Neural cell (in vitro differentiated cells): ENCODE measurements at regions not wholly inside any gene's neighbourhood (a gene's known extent, or its start where the extent isn't known, plus 50 kb on each side); places are given as distances from the start of the nearest gene placed in this dataset.

ENCODE experiments used
- H2AFZ ChIP-seq: fragments of 200-600, 300-800 bp; sonication (generic), shearing (Covaris generic); 2 replicates; pipeline ENCODE4 v1.6.0; 2014; ENCODE audit warnings: low read depth, mild to moderate bottlenecking, antibody characterized with exemption, low read length, moderate library complexity
- H3F3A ChIP-seq: fragments of 200-600 bp; shearing (Covaris generic); 2 replicates; pipeline ENCODE4 v1.6.1; 2016; ENCODE audit warnings: mild to moderate bottlenecking, moderate library complexity, mixed read lengths, antibody characterized with exemption, low read length; ENCODE audit not compliant: insufficient read depth, poor library complexity, severe bottlenecking
- H3K27ac ChIP-seq: fragments of 200-600, 300-800 bp; sonication (generic), shearing (Covaris generic); 2 replicates; pipeline ENCODE4 v1.5.1; 2014; ENCODE audit warnings: mild to moderate bottlenecking, low read length, moderate library complexity
- H3K27me3 ChIP-seq: fragments of 300-800, 200-600 bp; sonication (generic), shearing (Covaris generic); 2 replicates; pipeline ENCODE4 v1.6.0; 2014; ENCODE audit warnings: mild to moderate bottlenecking, low read depth, low read length, moderate library complexity; ENCODE audit not compliant: insufficient read depth
- H3K36me3 ChIP-seq: fragments of 300-800, 200-600 bp; sonication (generic), shearing (Covaris generic); 2 replicates; pipeline ENCODE4 v1.5.1; 2014; ENCODE audit warnings: mild to moderate bottlenecking, antibody characterized with exemption, low read length, moderate library complexity; ENCODE audit not compliant: insufficient read depth
- H3K4me2 ChIP-seq: fragments of 300-800, 200-600 bp; sonication (generic), shearing (Covaris generic); 2 replicates; pipeline ENCODE4 v1.6.0; 2014; ENCODE audit warnings: mild to moderate bottlenecking, low read length
- H3K4me3 ChIP-seq: fragments of 300-800, 200-600 bp; sonication (generic), shearing (Covaris generic); 2 replicates; pipeline ENCODE4 v1.5.1; 2014; ENCODE audit warnings: mild to moderate bottlenecking, low read length, moderate library complexity
- H3K79me2 ChIP-seq: fragments of 200-600 bp; shearing (Covaris generic); replicated peaks from 2 replicates; pipeline ENCODE4 v1.6.0; 2014; ENCODE audit warnings: mild to moderate bottlenecking, low read length, moderate library complexity; ENCODE audit not compliant: insufficient read depth
- H3K9ac ChIP-seq: fragments of 300-800, 200-600 bp; sonication (generic), shearing (Covaris generic); 2 replicates; pipeline ENCODE4 v1.6.1; 2016; ENCODE audit warnings: mild to moderate bottlenecking, low read length, mixed read lengths
- H3K9me2 ChIP-seq: fragments of 200-600 bp; shearing (Covaris generic); 2 replicates; pipeline ENCODE4 v1.6.1; 2016; ENCODE audit warnings: mild to moderate bottlenecking, low read length, mixed read lengths; ENCODE audit not compliant: insufficient read depth
- H3K9me3 ChIP-seq: fragments of 200-600, 300-800 bp; sonication (generic), shearing (Covaris generic); 2 replicates; pipeline ENCODE4 v1.6.1; 2016; ENCODE audit warnings: mild to moderate bottlenecking, mixed run types, low read length, moderate library complexity, mixed read lengths
- H4K20me1 ChIP-seq: fragments of 200-600 bp; shearing (Covaris generic); 2 replicates; pipeline ENCODE4 v1.6.1; 2016; ENCODE audit warnings: mild to moderate bottlenecking, mixed run types; ENCODE audit not compliant: insufficient read depth
- EP300 ChIP-seq: fragments of 450-650 bp; conservative IDR thresholded peaks from 2 replicates; pipeline ENCODE4 v1.6.1; 2014; ENCODE audit warnings: antibody characterized with exemption, mild to moderate bottlenecking, moderate library complexity; ENCODE audit not compliant: poor library complexity, severe bottlenecking
- EZH2 ChIP-seq: fragments of 200-600, 300-800 bp; shearing (Covaris generic), sonication (generic); IDR thresholded peaks from 2 replicates; pipeline ENCODE4 v1.6.1; 2014; ENCODE audit warnings: antibody characterized with exemption, low read length, borderline replicate concordance, mild to moderate bottlenecking; ENCODE audit not compliant: insufficient read depth, poor library complexity, severe bottlenecking
- MXI1 ChIP-seq: fragments of 450-650 bp; conservative IDR thresholded peaks from 2 replicates; pipeline ENCODE4 v1.6.1; 2014; ENCODE audit warnings: antibody characterized with exemption, mild to moderate bottlenecking; ENCODE audit not compliant: poor library complexity, severe bottlenecking
- POLR2AphosphoS5 ChIP-seq: IDR thresholded peaks from 2 replicates; pipeline ENCODE4 v1.6.1; 2012
- RAD21 ChIP-seq: fragments of 450-650 bp; conservative IDR thresholded peaks from 2 replicates; pipeline ENCODE4 v1.6.1; 2014; ENCODE audit warnings: antibody characterized with exemption, mild to moderate bottlenecking, moderate library complexity
- REST ChIP-seq: IDR thresholded peaks from 2 replicates; pipeline ENCODE4 v1.6.1; 2012; ENCODE audit warnings: borderline replicate concordance
- SMC3 ChIP-seq: fragments of 450-650 bp; conservative IDR thresholded peaks from 2 replicates; pipeline ENCODE4 v1.6.1; 2014; ENCODE audit warnings: antibody characterized with exemption, mild to moderate bottlenecking, moderate library complexity; ENCODE audit not compliant: poor library complexity
- TAF1 ChIP-seq: IDR thresholded peaks from 2 replicates; pipeline ENCODE4 v1.6.1; 2012; ENCODE audit warnings: low read depth
- TF ChIP-seq, protein P1 (sequence below): fragments of 450-650 bp; IDR thresholded peaks from 2 replicates; pipeline ENCODE4 v1.5.1; 2014; ENCODE audit warnings: antibody characterized with exemption, mild to moderate bottlenecking, moderate library complexity; ENCODE audit not compliant: poor library complexity, severe bottlenecking

- no peak for TF ChIP-seq REST
- no peak for TF ChIP-seq RAD21
- TF ChIP-seq, protein P1, sequence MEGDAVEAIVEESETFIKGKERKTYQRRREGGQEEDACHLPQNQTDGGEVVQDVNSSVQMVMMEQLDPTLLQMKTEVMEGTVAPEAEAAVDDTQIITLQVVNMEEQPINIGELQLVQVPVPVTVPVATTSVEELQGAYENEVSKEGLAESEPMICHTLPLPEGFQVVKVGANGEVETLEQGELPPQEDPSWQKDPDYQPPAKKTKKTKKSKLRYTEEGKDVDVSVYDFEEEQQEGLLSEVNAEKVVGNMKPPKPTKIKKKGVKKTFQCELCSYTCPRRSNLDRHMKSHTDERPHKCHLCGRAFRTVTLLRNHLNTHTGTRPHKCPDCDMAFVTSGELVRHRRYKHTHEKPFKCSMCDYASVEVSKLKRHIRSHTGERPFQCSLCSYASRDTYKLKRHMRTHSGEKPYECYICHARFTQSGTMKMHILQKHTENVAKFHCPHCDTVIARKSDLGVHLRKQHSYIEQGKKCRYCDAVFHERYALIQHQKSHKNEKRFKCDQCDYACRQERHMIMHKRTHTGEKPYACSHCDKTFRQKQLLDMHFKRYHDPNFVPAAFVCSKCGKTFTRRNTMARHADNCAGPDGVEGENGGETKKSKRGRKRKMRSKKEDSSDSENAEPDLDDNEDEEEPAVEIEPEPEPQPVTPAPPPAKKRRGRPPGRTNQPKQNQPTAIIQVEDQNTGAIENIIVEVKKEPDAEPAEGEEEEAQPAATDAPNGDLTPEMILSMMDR, result no peak
- TF ChIP-seq POLR2AphosphoS5, result no peak
- no peak for TF ChIP-seq EP300
- no peak for TF ChIP-seq SMC3
- no peak for TF ChIP-seq EZH2
- no peak for TF ChIP-seq TAF1
- TF ChIP-seq MXI1, result no peak
- H3K4me3 ChIP-seq, result no peak overlapping the region
- no peaks in the 10 kb centered on the region for H3K9me2 ChIP-seq
- no peaks in the 10 kb centered on the region for H3K9me3 ChIP-seq
- no peaks in the 10 kb centered on the region for H3K36me3 ChIP-seq
- no peaks in the 10 kb centered on the region for H3K27me3 ChIP-seq
- no peaks in the 10 kb centered on the region for H3F3A ChIP-seq
- no peaks in the 10 kb centered on the region for H3K79me2 ChIP-seq
- no peak overlapping the region for H3K27ac ChIP-seq
- H4K20me1 ChIP-seq, result no peaks in the 10 kb centered on the region
- no peak overlapping the region for H2AFZ ChIP-seq
- H3K4me2 ChIP-seq, result no peak overlapping the region
- no peak overlapping the region for H3K9ac ChIP-seq
Measured at GRCh38 chr3:182631183-182632076, 161.9 kb upstream of the ATP11B start.

GRCh38 chr3:182632077-182632393 lies 161.3 kb upstream of the ATP11B start:
- H3K79me2 ChIP-seq, result no peaks in the 10 kb centered on the region
- no peaks in the 10 kb centered on the region for H3K9me3 ChIP-seq
- TF ChIP-seq MXI1 (no peak), RAD21 (no peak), TAF1 (no peak), SMC3 (no peak), EZH2 (no peak), POLR2AphosphoS5 (no peak)
- TF ChIP-seq, protein P1, result no peak
- H4K20me1 ChIP-seq, result no peaks in the 10 kb centered on the region
- H2AFZ ChIP-seq, result no peak overlapping the region
- no peaks in the 10 kb centered on the region for H3K36me3 ChIP-seq
- H3K4me2 ChIP-seq, result no peak overlapping the region
- H3K4me3 ChIP-seq, result no peak overlapping the region
- no peaks in the 10 kb centered on the region for H3F3A ChIP-seq
- H3K27ac ChIP-seq, result no peak overlapping the region
- H3K27me3 ChIP-seq, result no peaks in the 10 kb centered on the region
- no peak overlapping the region for H3K9ac ChIP-seq
- H3K9me2 ChIP-seq, result no peaks in the 10 kb centered on the region
